ENCODE measurements at regions not wholly inside any gene's neighbourhood (a gene's known extent, or its start where the extent isn't known, plus 50 kb on each side); places are given as distances from the start of the nearest gene placed in this dataset.
"Not testable (repeated sequence)": the region's sequence is repeated elsewhere in the genome, so short reads cannot be mapped to it uniquely, and the experiment has no call there.

GRCh38 chr6:141510803-141511202, 621.9 kb upstream of the GJE1 start:
- Mint-ChIP-seq H3K9me3 (peaks cover 10% of the 10 kb centered on the region), H3K36me3 (ENCODE audit: low read depth) (no peaks in the 10 kb centered on the region), H3K27ac (no peak overlapping the region), H3K4me1 (no peaks in the 10 kb centered on the region), H3K4me3 (no peak overlapping the region), H3K27me3 (ENCODE audit: low read depth) (peaks cover 3% of the 10 kb centered on the region)
- TF ChIP-seq CTCF (IDR thresholded peaks at IDR 0.05; ENCODE audit: unreplicated experiment in 3 of 3), result no peak

GRCh38 chr6:141506062-141506461, 626.7 kb upstream of the GJE1 start:
- H3K27me3 Mint-ChIP-seq (ENCODE audit: low read depth); H3K4me1 Mint-ChIP-seq; H3K4me3 Mint-ChIP-seq; H3K36me3 Mint-ChIP-seq (ENCODE audit: low read depth); H3K27ac Mint-ChIP-seq: not testable (repeated sequence)
- H3K9me3 Mint-ChIP-seq, result peaks cover 33% of the 10 kb centered on the region

- not testable (repeated sequence) for H3K4me3 Mint-ChIP-seq; H3K36me3 Mint-ChIP-seq (ENCODE audit: low read depth); H3K4me1 Mint-ChIP-seq; H3K27ac Mint-ChIP-seq; H3K27me3 Mint-ChIP-seq (ENCODE audit: low read depth)
- H3K9me3 Mint-ChIP-seq, result peaks cover 33% of the 10 kb centered on the region
Measured at GRCh38 chr6:141504318-141504717, 628.4 kb upstream of the GJE1 start.

- Mint-ChIP-seq H3K9me3 (peaks cover 28% of the 10 kb centered on the region), H3K27me3 (ENCODE audit: low read depth) (no peaks in the 10 kb centered on the region), H3K4me1 (no peaks in the 10 kb centered on the region), H3K36me3 (ENCODE audit: low read depth) (no peaks in the 10 kb centered on the region), H3K4me3 (no peak overlapping the region), H3K27ac (no peak overlapping the region)
- TF ChIP-seq CTCF (IDR thresholded peaks at IDR 0.05; ENCODE audit: unreplicated experiment in 3 of 3), result no peak
Measured at GRCh38 chr6:141501616-141502015, 631.1 kb upstream of the GJE1 start.

- no peak overlapping the region for H3K27ac Mint-ChIP-seq
- no peak overlapping the region for H3K4me3 Mint-ChIP-seq
- no peaks in the 10 kb centered on the region for H3K27me3 Mint-ChIP-seq (ENCODE audit: low read depth)
Measured at GRCh38 chr6:141498977-141499376, 633.7 kb upstream of the GJE1 start.

GRCh38 chr6:141492521-141493284, 640.0 kb upstream of the GJE1 start:
- Mint-ChIP-seq H3K36me3 (ENCODE audit: low read depth) (no peaks in the 10 kb centered on the region), H3K4me1 (no peaks in the 10 kb centered on the region), H3K27ac (no peak overlapping the region), H3K4me3 (no peak overlapping the region), H3K9me3 (no peaks in the 10 kb centered on the region), H3K27me3 (ENCODE audit: low read depth) (no peaks in the 10 kb centered on the region)
- TF ChIP-seq CTCF (IDR thresholded peaks at IDR 0.05; ENCODE audit: unreplicated experiment in 3 of 3), result no peak

More at GRCh38 chr6:141498977-141499376, 633.7 kb upstream of the GJE1 start:
- TF ChIP-seq CTCF (IDR thresholded peaks at IDR 0.05; ENCODE audit: unreplicated experiment in 3 of 3), result no peak
- Mint-ChIP-seq H3K36me3 (ENCODE audit: low read depth) (no peaks in the 10 kb centered on the region), H3K9me3 (peaks cover 7% of the 10 kb centered on the region), H3K4me1 (no peaks in the 10 kb centered on the region)

- TF ChIP-seq CTCF (IDR thresholded peaks at IDR 0.05; ENCODE audit: unreplicated experiment in 3 of 3), result no peak
- no peaks in the 10 kb centered on the region for H3K9me3 Mint-ChIP-seq
- no peak overlapping the region for H3K4me3 Mint-ChIP-seq
- no peaks in the 10 kb centered on the region for H3K4me1 Mint-ChIP-seq
- no peak overlapping the region for H3K27ac Mint-ChIP-seq
- no peaks in the 10 kb centered on the region for H3K36me3 Mint-ChIP-seq (ENCODE audit: low read depth)
- no peaks in the 10 kb centered on the region for H3K27me3 Mint-ChIP-seq (ENCODE audit: low read depth)
Measured at GRCh38 chr6:141491684-141492083, 641.0 kb upstream of the GJE1 start.

Measured in nephron (organoid).